ENCODE measurements at regions not wholly inside any gene's neighbourhood (a gene's known extent, or its start where the extent isn't known, plus 50 kb on each side); places are given as distances from the start of the nearest gene placed in this dataset.

DNA sequence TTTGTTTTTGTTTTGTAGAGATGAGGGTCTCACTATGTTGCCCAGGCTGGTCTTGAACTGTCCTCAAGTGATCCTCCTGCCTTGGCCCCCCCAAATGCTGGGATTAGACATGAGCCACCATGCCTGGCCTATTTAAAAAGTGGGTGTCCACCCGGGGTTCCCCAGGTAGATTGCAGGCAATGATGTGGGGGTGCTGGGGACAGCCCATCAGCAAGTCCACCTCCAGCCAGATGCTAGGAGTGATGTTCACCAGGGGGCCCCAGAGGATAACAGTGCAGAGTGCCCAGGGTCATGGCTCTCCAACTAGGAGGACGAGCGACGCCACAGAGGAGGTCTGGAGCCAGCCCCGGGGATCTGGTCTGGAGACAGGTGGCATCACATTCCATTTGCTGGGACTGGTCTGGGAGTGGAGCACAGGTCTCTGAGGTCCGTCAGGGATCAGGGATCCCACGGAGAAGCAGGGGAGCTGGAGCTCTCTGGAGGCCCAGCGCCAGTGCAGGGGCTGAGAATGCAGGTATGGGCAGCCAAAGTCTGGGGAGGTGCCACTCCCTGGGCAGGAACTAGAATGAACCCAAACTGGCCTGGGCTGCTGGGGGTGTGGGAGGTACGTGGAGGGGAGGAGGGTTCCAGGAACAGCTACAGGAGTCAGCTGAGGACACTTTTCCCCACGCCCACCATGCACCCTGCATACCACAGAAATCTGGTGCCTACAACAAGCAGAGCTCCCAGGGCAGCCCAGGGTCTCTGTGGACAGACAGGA lies 51.2 kb upstream of the PCSK6 start:
- TF ChIP-seq, protein P1, sequence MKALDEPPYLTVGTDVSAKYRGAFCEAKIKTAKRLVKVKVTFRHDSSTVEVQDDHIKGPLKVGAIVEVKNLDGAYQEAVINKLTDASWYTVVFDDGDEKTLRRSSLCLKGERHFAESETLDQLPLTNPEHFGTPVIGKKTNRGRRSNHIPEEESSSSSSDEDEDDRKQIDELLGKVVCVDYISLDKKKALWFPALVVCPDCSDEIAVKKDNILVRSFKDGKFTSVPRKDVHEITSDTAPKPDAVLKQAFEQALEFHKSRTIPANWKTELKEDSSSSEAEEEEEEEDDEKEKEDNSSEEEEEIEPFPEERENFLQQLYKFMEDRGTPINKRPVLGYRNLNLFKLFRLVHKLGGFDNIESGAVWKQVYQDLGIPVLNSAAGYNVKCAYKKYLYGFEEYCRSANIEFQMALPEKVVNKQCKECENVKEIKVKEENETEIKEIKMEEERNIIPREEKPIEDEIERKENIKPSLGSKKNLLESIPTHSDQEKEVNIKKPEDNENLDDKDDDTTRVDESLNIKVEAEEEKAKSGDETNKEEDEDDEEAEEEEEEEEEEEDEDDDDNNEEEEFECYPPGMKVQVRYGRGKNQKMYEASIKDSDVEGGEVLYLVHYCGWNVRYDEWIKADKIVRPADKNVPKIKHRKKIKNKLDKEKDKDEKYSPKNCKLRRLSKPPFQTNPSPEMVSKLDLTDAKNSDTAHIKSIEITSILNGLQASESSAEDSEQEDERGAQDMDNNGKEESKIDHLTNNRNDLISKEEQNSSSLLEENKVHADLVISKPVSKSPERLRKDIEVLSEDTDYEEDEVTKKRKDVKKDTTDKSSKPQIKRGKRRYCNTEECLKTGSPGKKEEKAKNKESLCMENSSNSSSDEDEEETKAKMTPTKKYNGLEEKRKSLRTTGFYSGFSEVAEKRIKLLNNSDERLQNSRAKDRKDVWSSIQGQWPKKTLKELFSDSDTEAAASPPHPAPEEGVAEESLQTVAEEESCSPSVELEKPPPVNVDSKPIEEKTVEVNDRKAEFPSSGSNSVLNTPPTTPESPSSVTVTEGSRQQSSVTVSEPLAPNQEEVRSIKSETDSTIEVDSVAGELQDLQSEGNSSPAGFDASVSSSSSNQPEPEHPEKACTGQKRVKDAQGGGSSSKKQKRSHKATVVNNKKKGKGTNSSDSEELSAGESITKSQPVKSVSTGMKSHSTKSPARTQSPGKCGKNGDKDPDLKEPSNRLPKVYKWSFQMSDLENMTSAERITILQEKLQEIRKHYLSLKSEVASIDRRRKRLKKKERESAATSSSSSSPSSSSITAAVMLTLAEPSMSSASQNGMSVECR (CRISPR knock-in tag; IDR thresholded peaks at IDR 0.05; ENCODE audit: borderline replicate concordance) = no peak
- TF ChIP-seq, protein P2, sequence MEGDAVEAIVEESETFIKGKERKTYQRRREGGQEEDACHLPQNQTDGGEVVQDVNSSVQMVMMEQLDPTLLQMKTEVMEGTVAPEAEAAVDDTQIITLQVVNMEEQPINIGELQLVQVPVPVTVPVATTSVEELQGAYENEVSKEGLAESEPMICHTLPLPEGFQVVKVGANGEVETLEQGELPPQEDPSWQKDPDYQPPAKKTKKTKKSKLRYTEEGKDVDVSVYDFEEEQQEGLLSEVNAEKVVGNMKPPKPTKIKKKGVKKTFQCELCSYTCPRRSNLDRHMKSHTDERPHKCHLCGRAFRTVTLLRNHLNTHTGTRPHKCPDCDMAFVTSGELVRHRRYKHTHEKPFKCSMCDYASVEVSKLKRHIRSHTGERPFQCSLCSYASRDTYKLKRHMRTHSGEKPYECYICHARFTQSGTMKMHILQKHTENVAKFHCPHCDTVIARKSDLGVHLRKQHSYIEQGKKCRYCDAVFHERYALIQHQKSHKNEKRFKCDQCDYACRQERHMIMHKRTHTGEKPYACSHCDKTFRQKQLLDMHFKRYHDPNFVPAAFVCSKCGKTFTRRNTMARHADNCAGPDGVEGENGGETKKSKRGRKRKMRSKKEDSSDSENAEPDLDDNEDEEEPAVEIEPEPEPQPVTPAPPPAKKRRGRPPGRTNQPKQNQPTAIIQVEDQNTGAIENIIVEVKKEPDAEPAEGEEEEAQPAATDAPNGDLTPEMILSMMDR (IDR thresholded peaks at IDR 0.05) = no peak
- TF ChIP-seq, protein P3, sequence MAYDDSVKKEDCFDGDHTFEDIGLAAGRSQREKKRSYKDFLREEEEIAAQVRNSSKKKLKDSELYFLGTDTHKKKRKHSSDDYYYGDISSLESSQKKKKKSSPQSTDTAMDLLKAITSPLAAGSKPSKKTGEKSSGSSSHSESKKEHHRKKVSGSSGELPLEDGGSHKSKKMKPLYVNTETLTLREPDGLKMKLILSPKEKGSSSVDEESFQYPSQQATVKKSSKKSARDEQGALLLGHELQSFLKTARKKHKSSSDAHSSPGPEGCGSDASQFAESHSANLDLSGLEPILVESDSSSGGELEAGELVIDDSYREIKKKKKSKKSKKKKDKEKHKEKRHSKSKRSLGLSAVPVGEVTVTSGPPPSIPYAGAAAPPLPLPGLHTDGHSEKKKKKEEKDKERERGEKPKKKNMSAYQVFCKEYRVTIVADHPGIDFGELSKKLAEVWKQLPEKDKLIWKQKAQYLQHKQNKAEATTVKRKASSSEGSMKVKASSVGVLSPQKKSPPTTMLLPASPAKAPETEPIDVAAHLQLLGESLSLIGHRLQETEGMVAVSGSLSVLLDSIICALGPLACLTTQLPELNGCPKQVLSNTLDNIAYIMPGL (CRISPR knock-in tag; IDR thresholded peaks at IDR 0.05) = no peak
- TF ChIP-seq, protein P4, sequence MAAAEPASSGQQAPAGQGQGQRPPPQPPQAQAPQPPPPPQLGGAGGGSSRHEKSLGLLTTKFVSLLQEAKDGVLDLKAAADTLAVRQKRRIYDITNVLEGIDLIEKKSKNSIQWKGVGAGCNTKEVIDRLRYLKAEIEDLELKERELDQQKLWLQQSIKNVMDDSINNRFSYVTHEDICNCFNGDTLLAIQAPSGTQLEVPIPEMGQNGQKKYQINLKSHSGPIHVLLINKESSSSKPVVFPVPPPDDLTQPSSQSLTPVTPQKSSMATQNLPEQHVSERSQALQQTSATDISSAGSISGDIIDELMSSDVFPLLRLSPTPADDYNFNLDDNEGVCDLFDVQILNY (CRISPR knock-in tag; IDR thresholded peaks at IDR 0.05) = no peak
- TF ChIP-seq KAT7 (CRISPR knock-in tag; IDR thresholded peaks at IDR 0.05; ENCODE audit: borderline replicate concordance) (no peak), FOXK1 (CRISPR knock-in tag; IDR thresholded peaks at IDR 0.05) (no peak), JUN (CRISPR knock-in tag; IDR thresholded peaks at IDR 0.05) (no peak), ZNF232 (CRISPR knock-in tag; IDR thresholded peaks at IDR 0.05) (no peak)
- TF ChIP-seq, protein P5, sequence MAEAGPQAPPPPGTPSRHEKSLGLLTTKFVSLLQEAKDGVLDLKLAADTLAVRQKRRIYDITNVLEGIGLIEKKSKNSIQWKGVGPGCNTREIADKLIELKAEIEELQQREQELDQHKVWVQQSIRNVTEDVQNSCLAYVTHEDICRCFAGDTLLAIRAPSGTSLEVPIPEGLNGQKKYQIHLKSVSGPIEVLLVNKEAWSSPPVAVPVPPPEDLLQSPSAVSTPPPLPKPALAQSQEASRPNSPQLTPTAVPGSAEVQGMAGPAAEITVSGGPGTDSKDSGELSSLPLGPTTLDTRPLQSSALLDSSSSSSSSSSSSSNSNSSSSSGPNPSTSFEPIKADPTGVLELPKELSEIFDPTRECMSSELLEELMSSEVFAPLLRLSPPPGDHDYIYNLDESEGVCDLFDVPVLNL (CRISPR knock-in tag; IDR thresholded peaks at IDR 0.05; ENCODE audit: borderline replicate concordance, low read depth) = no peak
